Limb (tissue), 2 donors: ENCODE measurements at regions not wholly inside any gene's neighbourhood (a gene's known extent, or its start where the extent isn't known, plus 50 kb on each side); places are given as distances from the start of the nearest gene placed in this dataset.

Experiments used
- DNase-seq, 2 donors: peaks; one replicate each; pipeline ENCODE4 v3.0.0-alpha.2; 2016; ENCODE audit errors: extremely low spot score in 2 of 2

GRCh38 chr17:14774774-14775173 lies 473.9 kb downstream of the HS3ST3B1 start:
- no peak for DNase-seq

- no peak for DNase-seq
Measured at GRCh38 chr17:14772776-14773175, 471.9 kb downstream of the HS3ST3B1 start.

- DNase-seq: no peak
Measured at GRCh38 chr17:14771543-14771942, 470.7 kb downstream of the HS3ST3B1 start.

- no peak for DNase-seq
Measured at GRCh38 chr17:14768923-14769322, 468.0 kb downstream of the HS3ST3B1 start.

- no peak for DNase-seq
Measured at GRCh38 chr17:14762736-14763479, 462.0 kb downstream of the HS3ST3B1 start.

- DNase-seq: no peak
Measured at GRCh38 chr17:14760719-14761411, 460.0 kb downstream of the HS3ST3B1 start.

GRCh38 chr17:14760212-14760611 lies 459.3 kb downstream of the HS3ST3B1 start:
- no peak for DNase-seq

- no peak for DNase-seq
Measured at GRCh38 chr17:14759325-14759724, 458.4 kb downstream of the HS3ST3B1 start.

GRCh38 chr17:14756479-14756878 lies 455.6 kb downstream of the HS3ST3B1 start:
- DNase-seq: no peak

GRCh38 chr17:14755002-14755401 lies 454.1 kb downstream of the HS3ST3B1 start:
- no peak for DNase-seq

GRCh38 chr17:14753383-14753782 lies 452.5 kb downstream of the HS3ST3B1 start:
- no peak for DNase-seq

- DNase-seq: no peak
Measured at GRCh38 chr17:14752011-14752410, 451.1 kb downstream of the HS3ST3B1 start.

GRCh38 chr17:14750866-14751265 lies 450.0 kb downstream of the HS3ST3B1 start:
- no peak for DNase-seq

- DNase-seq: no peak
Measured at GRCh38 chr17:14749269-14749668, 448.4 kb downstream of the HS3ST3B1 start.

- DNase-seq: no peak
Measured at GRCh38 chr17:14748036-14748710, 447.3 kb downstream of the HS3ST3B1 start.

GRCh38 chr17:14747603-14747950 lies 446.7 kb downstream of the HS3ST3B1 start:
- no peak for DNase-seq

GRCh38 chr17:14746822-14747602 lies 446.1 kb downstream of the HS3ST3B1 start:
- no peak for DNase-seq

- DNase-seq: no peak
Measured at GRCh38 chr17:14745541-14745940, 444.7 kb downstream of the HS3ST3B1 start.

GRCh38 chr17:14744761-14745473 lies 444.0 kb downstream of the HS3ST3B1 start:
- DNase-seq: no peak

- no peak for DNase-seq
Measured at GRCh38 chr17:14741491-14741890, 440.6 kb downstream of the HS3ST3B1 start.
